ENCODE measurements at regions not wholly inside any gene's neighbourhood (a gene's known extent, or its start where the extent isn't known, plus 50 kb on each side); places are given as distances from the start of the nearest gene placed in this dataset.

DNA sequence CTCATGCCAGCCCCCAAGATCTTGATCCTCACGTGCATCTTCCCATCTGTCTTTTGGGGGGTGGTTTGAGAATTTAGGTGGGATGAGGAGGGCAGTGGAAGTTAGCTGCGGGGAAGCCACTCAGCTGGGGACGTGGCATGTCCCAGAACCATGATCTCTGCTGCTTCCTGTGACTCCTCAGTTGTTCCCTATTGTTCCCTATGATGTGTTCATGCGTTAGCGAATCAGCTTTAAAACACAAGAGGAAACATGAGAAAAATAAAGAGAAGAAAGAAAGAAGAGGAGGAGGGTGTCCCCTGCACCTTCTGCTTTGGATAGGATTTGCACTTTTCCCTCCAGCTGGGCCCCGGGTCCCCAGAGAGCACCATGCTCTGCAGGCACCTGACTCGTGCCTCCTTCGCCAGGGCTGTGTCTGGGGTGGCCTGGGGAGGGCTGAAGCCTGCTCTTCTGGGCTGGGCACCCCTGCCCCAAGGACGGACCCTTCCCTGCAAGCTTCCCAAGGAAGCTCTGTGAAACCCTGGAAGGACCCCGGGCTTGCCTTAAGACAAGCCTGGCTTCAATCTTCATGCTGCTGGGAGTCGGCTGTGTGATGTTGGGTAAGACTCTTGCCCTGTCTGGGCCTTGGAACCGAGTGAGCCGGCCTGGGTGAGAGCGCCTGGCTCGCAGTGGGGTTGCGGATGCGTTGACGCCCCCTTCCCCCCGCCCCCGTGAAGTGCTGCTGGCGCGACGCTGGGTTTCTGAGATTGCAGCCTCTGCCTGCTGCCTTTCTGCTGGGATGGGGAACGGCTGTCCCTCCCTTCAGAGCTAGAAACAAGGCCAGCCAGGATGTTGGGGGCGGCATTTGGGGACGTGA is 62.8 kb upstream of the CIBAR2 start:
- Mint-ChIP-seq H3K4me3 (ENCODE audit: unreplicated experiment) (no peak overlapping the region), H3K27me3 (ENCODE audit: low read depth, unreplicated experiment) (peaks cover 10% of the 10 kb centered on the region), H3K4me1 (ENCODE audit: low read depth, unreplicated experiment) (peaks cover 36% of the 10 kb centered on the region), H3K36me3 (ENCODE audit: low read depth, unreplicated experiment) (peaks cover 18% of the 10 kb centered on the region), H3K27ac (ENCODE audit: unreplicated experiment) (peak overlapping the region; percentile 91), H3K9me3 (ENCODE audit: unreplicated experiment) (no peaks in the 10 kb centered on the region)
- Histone ChIP-seq H3K27ac (ENCODE audit: low read depth, low read length) (peak overlapping the region; percentile 91), H3K4me2 (ENCODE audit: low read length) (peak overlapping the region; percentile 90), H3K9me3 (ENCODE audit: insufficient read depth, low read depth, low read length) (no peaks in the 10 kb centered on the region), H4K20me1 (ENCODE audit: insufficient read depth, low read length) (peaks cover 56% of the 10 kb centered on the region), H3K4me3 (ENCODE audit: insufficient read depth, low read depth, low read length) (peak overlapping the region; percentile 36), H3K27me3 (ENCODE audit: insufficient read depth, low read length) (no peaks in the 10 kb centered on the region), H3K79me2 (ENCODE audit: insufficient read depth, low read length) (peaks cover 90% of the 10 kb centered on the region), H2AFZ (ENCODE audit: low read depth, low read length) (peak overlapping the region; percentile 43), H3K4me1 (ENCODE audit: insufficient read depth, low read length) (peaks cover 48% of the 10 kb centered on the region), H3K9ac (ENCODE audit: low read length) (peak overlapping the region; percentile 77), H3K36me3 (ENCODE audit: insufficient read depth, low read length) (no peaks in the 10 kb centered on the region)
- FAIRE-seq, result no peak
- no peak for TF ChIP-seq EZH2 (IDR thresholded peaks at IDR 0.05; ENCODE audit: insufficient read depth, low read length)
- TF ChIP-seq, protein P1, sequence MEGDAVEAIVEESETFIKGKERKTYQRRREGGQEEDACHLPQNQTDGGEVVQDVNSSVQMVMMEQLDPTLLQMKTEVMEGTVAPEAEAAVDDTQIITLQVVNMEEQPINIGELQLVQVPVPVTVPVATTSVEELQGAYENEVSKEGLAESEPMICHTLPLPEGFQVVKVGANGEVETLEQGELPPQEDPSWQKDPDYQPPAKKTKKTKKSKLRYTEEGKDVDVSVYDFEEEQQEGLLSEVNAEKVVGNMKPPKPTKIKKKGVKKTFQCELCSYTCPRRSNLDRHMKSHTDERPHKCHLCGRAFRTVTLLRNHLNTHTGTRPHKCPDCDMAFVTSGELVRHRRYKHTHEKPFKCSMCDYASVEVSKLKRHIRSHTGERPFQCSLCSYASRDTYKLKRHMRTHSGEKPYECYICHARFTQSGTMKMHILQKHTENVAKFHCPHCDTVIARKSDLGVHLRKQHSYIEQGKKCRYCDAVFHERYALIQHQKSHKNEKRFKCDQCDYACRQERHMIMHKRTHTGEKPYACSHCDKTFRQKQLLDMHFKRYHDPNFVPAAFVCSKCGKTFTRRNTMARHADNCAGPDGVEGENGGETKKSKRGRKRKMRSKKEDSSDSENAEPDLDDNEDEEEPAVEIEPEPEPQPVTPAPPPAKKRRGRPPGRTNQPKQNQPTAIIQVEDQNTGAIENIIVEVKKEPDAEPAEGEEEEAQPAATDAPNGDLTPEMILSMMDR (IDR thresholded peaks at IDR 0.05; ENCODE audit: insufficient read depth, low read depth, low read length), result no peak
- no peak for DNase-seq (ENCODE audit: low read depth)

DNA sequence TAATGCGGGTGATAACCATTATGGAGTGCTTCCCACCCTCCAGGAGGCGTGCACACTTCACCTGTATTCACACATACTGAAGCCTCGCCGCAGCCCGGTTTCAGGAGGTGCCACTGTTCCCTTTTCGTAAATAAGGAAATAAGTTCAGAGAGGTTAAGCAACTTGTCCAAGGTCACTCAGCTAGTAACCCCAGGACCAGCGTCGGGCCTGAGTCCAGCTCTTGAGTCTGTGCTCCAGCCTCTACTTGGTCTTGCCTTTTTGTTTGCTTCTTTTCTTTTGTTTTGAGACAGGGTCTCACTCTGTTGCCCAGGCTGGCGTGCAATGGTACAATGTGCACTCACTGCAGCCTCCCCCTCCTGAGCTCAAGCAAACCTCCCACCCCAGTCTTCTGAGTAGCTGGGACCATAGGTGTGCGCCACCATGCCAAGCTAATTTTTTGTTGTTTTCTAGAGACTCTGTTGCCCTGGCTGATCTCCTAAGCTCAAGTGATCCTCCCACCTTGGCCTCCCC is 63.5 kb upstream of the CIBAR2 start:
- H3K9ac ChIP-seq (ENCODE audit: low read length), result no peak overlapping the region
- Mint-ChIP-seq H3K36me3 (ENCODE audit: low read depth, unreplicated experiment) (peaks cover 18% of the 10 kb centered on the region), H3K4me1 (ENCODE audit: low read depth, unreplicated experiment) (peaks cover 36% of the 10 kb centered on the region), H3K4me3 (ENCODE audit: unreplicated experiment) (no peak overlapping the region), H3K9me3 (ENCODE audit: unreplicated experiment) (no peaks in the 10 kb centered on the region), H3K27me3 (ENCODE audit: low read depth, unreplicated experiment) (peaks cover 10% of the 10 kb centered on the region), H3K27ac (ENCODE audit: unreplicated experiment) (no peak overlapping the region)
- TF ChIP-seq, protein P1 (IDR thresholded peaks at IDR 0.05; ENCODE audit: insufficient read depth, low read depth, low read length), result no peak
- TF ChIP-seq EZH2 (IDR thresholded peaks at IDR 0.05; ENCODE audit: insufficient read depth, low read length), result no peak
- H3K27ac ChIP-seq (ENCODE audit: low read depth, low read length), result no peak overlapping the region
- no peak for DNase-seq (ENCODE audit: low read depth)
- H3K79me2 ChIP-seq (ENCODE audit: insufficient read depth, low read length), result peaks cover 90% of the 10 kb centered on the region
- no peak overlapping the region for H3K4me3 ChIP-seq (ENCODE audit: insufficient read depth, low read depth, low read length)
- no peak overlapping the region for H3K4me2 ChIP-seq (ENCODE audit: low read length)
- H2AFZ ChIP-seq (ENCODE audit: low read depth, low read length), result no peak overlapping the region
- no peaks in the 10 kb centered on the region for H3K27me3 ChIP-seq (ENCODE audit: insufficient read depth, low read length)
- H3K36me3 ChIP-seq (ENCODE audit: insufficient read depth, low read length), result no peaks in the 10 kb centered on the region
- H3K4me1 ChIP-seq (ENCODE audit: insufficient read depth, low read length), result peaks cover 48% of the 10 kb centered on the region
- no peak for FAIRE-seq
- peaks cover 61% of the 10 kb centered on the region for H4K20me1 ChIP-seq (ENCODE audit: insufficient read depth, low read length)
- H3K9me3 ChIP-seq (ENCODE audit: insufficient read depth, low read depth, low read length), result no peaks in the 10 kb centered on the region
